HL-60 (cell line): ENCODE measurements at regions not wholly inside any gene's neighbourhood (a gene's known extent, or its start where the extent isn't known, plus 50 kb on each side); places are given as distances from the start of the nearest gene placed in this dataset.

ENCODE experiments used
- GABPA ChIP-seq: IDR thresholded peaks from 2 replicates; pipeline ENCODE4 v1.6.1; 2012; ENCODE audit warnings: low read depth
- POLR2AphosphoS5 ChIP-seq: IDR thresholded peaks from 2 replicates; pipeline ENCODE4 v1.6.1; 2012; ENCODE audit warnings: low read depth
- REST ChIP-seq: IDR thresholded peaks from 2 replicates; pipeline ENCODE4 v1.6.1; 2012; ENCODE audit warnings: low read depth; ENCODE audit not compliant: insufficient replicate concordance
- TF ChIP-seq, protein P1 (sequence below): IDR thresholded peaks from one replicate; pipeline ENCODE4 v1.5.1; 2011; ENCODE audit warnings: low read length, control low read depth, inconsistent platforms; ENCODE audit not compliant: insufficient read depth

DNA sequence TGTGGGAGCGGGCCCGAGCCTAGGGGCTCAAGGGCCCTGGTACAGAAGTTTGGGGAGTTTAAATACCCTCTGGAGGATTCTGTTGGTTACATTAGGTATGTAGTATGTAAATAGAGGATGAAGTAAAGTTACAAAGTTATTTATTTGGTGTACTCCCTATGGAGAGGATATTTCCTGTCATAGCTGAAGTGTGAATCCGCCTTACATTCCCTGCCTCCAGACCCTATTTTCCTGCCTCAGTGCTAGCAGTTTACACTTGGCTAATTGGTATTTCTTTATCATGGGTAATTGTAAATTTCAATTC, 60.6 kb upstream of the KLF14 start:
- TF ChIP-seq, protein P1, sequence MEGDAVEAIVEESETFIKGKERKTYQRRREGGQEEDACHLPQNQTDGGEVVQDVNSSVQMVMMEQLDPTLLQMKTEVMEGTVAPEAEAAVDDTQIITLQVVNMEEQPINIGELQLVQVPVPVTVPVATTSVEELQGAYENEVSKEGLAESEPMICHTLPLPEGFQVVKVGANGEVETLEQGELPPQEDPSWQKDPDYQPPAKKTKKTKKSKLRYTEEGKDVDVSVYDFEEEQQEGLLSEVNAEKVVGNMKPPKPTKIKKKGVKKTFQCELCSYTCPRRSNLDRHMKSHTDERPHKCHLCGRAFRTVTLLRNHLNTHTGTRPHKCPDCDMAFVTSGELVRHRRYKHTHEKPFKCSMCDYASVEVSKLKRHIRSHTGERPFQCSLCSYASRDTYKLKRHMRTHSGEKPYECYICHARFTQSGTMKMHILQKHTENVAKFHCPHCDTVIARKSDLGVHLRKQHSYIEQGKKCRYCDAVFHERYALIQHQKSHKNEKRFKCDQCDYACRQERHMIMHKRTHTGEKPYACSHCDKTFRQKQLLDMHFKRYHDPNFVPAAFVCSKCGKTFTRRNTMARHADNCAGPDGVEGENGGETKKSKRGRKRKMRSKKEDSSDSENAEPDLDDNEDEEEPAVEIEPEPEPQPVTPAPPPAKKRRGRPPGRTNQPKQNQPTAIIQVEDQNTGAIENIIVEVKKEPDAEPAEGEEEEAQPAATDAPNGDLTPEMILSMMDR: no peak
- TF ChIP-seq POLR2AphosphoS5 (no peak), REST (no peak), GABPA (no peak)
